A673 (cell line): ENCODE measurements at regions not wholly inside any gene's neighbourhood (a gene's known extent, or its start where the extent isn't known, plus 50 kb on each side); places are given as distances from the start of the nearest gene placed in this dataset.

Experiments used
- BruUV-seq: library from RNA; stranded (reverse); fragments of 400-500 nt; replicated peaks from 2 replicates; lab custom pipeline; 2021; lab: Mats Ljungman, UMichigan
- CTCF ChIA-PET: fragments of 300-600 bp; sonication (Branson Sonifier 250); formaldehyde crosslinking; loops from one replicate; lab custom pipeline; 2022; ENCODE audit warnings: antibody characterized with exemption; lab: Charles Lee
- POLR2A ChIA-PET: fragments of 300-600 bp; sonication (Branson Sonifier 250); formaldehyde crosslinking; loops from one replicate; lab custom pipeline; 2022; ENCODE audit warnings: antibody characterized with exemption; ENCODE audit not compliant: low non-redundant PET; lab: Charles Lee
- DNase-seq: peaks from one replicate; pipeline ENCODE4 v3.0.0-alpha.2; 2015; ENCODE audit warnings: low spot score
- H3K27ac ChIP-seq: fragments of 200-600 bp; sonication (generic); 2 replicates; pipeline ENCODE4 v1.5.1; 2016; ENCODE audit warnings: mixed run types, low read depth, mild to moderate bottlenecking, mixed read lengths, antibody characterized with exemption, low read length; ENCODE audit not compliant: poor library complexity, severe bottlenecking
- H3K27me3 ChIP-seq: fragments of 200-600 bp; sonication (generic); replicated peaks from 2 replicates; pipeline ENCODE4 v1.6.1; 2017; ENCODE audit warnings: mixed run types, low read depth, mild to moderate bottlenecking, mixed read lengths, antibody characterized with exemption, low read length; ENCODE audit not compliant: insufficient read depth, poor library complexity
- H3K36me3 ChIP-seq: fragments of 200-600 bp; sonication (generic); 2 replicates; pipeline ENCODE4 v1.6.1; 2016; ENCODE audit warnings: mixed run types, mild to moderate bottlenecking, mixed read lengths, antibody characterized with exemption, low read length; ENCODE audit not compliant: insufficient read depth, poor library complexity, severe bottlenecking
- H3K4me1 ChIP-seq: fragments of 200-600 bp; sonication (generic); 2 replicates; pipeline ENCODE4 v1.6.1; 2017; ENCODE audit warnings: mixed run types, mild to moderate bottlenecking, mixed read lengths, antibody characterized with exemption, low read length; ENCODE audit not compliant: insufficient read depth, poor library complexity, severe bottlenecking
- H3K4me3 ChIP-seq: fragments of 200-600 bp; sonication (generic); 2 replicates; pipeline ENCODE4 v1.5.1; 2016; ENCODE audit warnings: low read depth, mixed run types, mild to moderate bottlenecking, mixed read lengths, low read length; ENCODE audit not compliant: poor library complexity, severe bottlenecking
- H3K9me3 ChIP-seq: fragments of 200-600 bp; sonication (generic); 2 replicates; pipeline ENCODE4 v1.6.1; 2016; ENCODE audit warnings: mixed run types, low read depth, mild to moderate bottlenecking, mixed read lengths, antibody characterized with exemption, low read length; ENCODE audit not compliant: poor library complexity, severe bottlenecking
- CTCF ChIP-seq: fragments of 300-800, 200-600 bp; sonication (generic); conservative IDR thresholded peaks from 2 replicates; pipeline ENCODE4 v1.5.1; 2017; ENCODE audit warnings: low read depth, mild to moderate bottlenecking, antibody characterized with exemption, low read length, moderate library complexity, mixed read lengths
- EZH2 ChIP-seq: fragments of 200-600 bp; sonication (generic); IDR thresholded peaks from 2 replicates; pipeline ENCODE4 v1.6.1; 2017; ENCODE audit warnings: borderline replicate concordance, low read depth, mild to moderate bottlenecking, mixed read lengths, antibody characterized with exemption, low read length; ENCODE audit not compliant: poor library complexity, severe bottlenecking
- intact Hi-C: fragments of 100-400 bp; cut with micrococcal nuclease; formaldehyde crosslinking; loops from one replicate; pipeline ENCODE4 v1.10.0; 2022; ENCODE audit not compliant: unreplicated experiment

GRCh38 chr9:18394847-18395351, 79.1 kb upstream of the ADAMTSL1 start:
- ChIA-PET POLR2A (no interaction called here), CTCF (no interaction called here)
- intact Hi-C loops: no loop called here
- Histone ChIP-seq H3K36me3 (no peaks in the 10 kb centered on the region), H3K27me3 (no peaks in the 10 kb centered on the region), H3K4me1 (no peaks in the 10 kb centered on the region), H3K9me3 (no peaks in the 10 kb centered on the region), H3K4me3 (no peak overlapping the region), H3K27ac (no peak overlapping the region)
- TF ChIP-seq EZH2 (no peak), CTCF (no peak)
- DNase-seq: no peak
- BruUV-seq: no TSS peak

- intact Hi-C loops: no loop called here
- H3K27ac ChIP-seq: no peak overlapping the region
- no peak overlapping the region for H3K4me3 ChIP-seq
- POLR2A ChIA-PET: no interaction called here
- H3K27me3 ChIP-seq: no peaks in the 10 kb centered on the region
- no TSS peak for BruUV-seq
- H3K36me3 ChIP-seq: no peaks in the 10 kb centered on the region
- DNase-seq: peak; percentile 6
- TF ChIP-seq CTCF: peak; percentile 28; the same call in 1 of the 2 replicates
- no peak for TF ChIP-seq EZH2
- H3K9me3 ChIP-seq: no peaks in the 10 kb centered on the region
- CTCF ChIA-PET: no interaction called here
- H3K4me1 ChIP-seq: no peaks in the 10 kb centered on the region
These were observed 77.7 kb upstream of the ADAMTSL1 start for GRCh38 chr9:18396102-18396728.

- Histone ChIP-seq H3K4me3 (no peak overlapping the region), H3K4me1 (no peaks in the 10 kb centered on the region), H3K36me3 (no peaks in the 10 kb centered on the region), H3K27me3 (no peaks in the 10 kb centered on the region), H3K9me3 (no peaks in the 10 kb centered on the region), H3K27ac (no peak overlapping the region)
- DNase-seq: no peak
- intact Hi-C loops: no loop called here
- CTCF ChIA-PET: no interaction called here
- TF ChIP-seq EZH2 (no peak), CTCF (no peak)
- POLR2A ChIA-PET: no interaction called here
- BruUV-seq: no TSS peak
These were observed 76.9 kb upstream of the ADAMTSL1 start for GRCh38 chr9:18397076-18397475.
